CD4-positive, CD25-positive, alpha-beta regulatory T cell (primary cell): ENCODE measurements at regions not wholly inside any gene's neighbourhood (a gene's known extent, or its start where the extent isn't known, plus 50 kb on each side); places are given as distances from the start of the nearest gene placed in this dataset.
"Not testable (repeated sequence)": the region's sequence is repeated elsewhere in the genome, so short reads cannot be mapped to it uniquely, and the experiment has no call there.

Source experiments
- ATAC-seq, 2 donors: fragments of 150-1000 bp; cut with Tn5 transposase; one replicate each; pipeline ENCODE4 v1.10.0; 2021; ENCODE audit warnings: low read depth in 2 of 2, moderate number of reproducible peaks in 2 of 2, moderate library complexity in 1 of 2
- DNase-seq, 3 donors: peaks; one replicate each; pipeline versions ENCODE4 v3.0.0 to v3.0.0-alpha.2; 2012 to 2022; ENCODE audit warnings: mixed read lengths in 1 of 3
- H3K27ac ChIP-seq: one replicate; pipeline ENCODE4 v1.7.0; 2013; ENCODE audit warnings: mild to moderate bottlenecking, low read length; ENCODE audit not compliant: insufficient read depth, poor library complexity, severe bottlenecking
- H3K27me3 ChIP-seq: one replicate; pipeline ENCODE4 v1.7.0; 2013; ENCODE audit warnings: low read length; ENCODE audit not compliant: control insufficient read depth, insufficient read depth
- H3K36me3 ChIP-seq: one replicate; pipeline ENCODE4 v1.7.0; 2013; ENCODE audit warnings: mild to moderate bottlenecking, low read length, moderate library complexity; ENCODE audit not compliant: control insufficient read depth, insufficient read depth
- H3K4me1 ChIP-seq: 2 replicates; pipeline ENCODE4 v1.7.0; 2013; ENCODE audit warnings: mild to moderate bottlenecking, low read length; ENCODE audit not compliant: insufficient read depth, control insufficient read depth, poor library complexity, severe bottlenecking
- H3K4me3 ChIP-seq: one replicate; pipeline ENCODE4 v1.7.0; 2013; ENCODE audit warnings: low read depth, mild to moderate bottlenecking, low read length, moderate library complexity
- H3K9me3 ChIP-seq, 2 experiments: 1 replicate in 1 of 2; 2 replicates in 1 of 2; pipeline ENCODE4 v1.7.0; 2013; ENCODE audit warnings: low read length in 2 of 2, mild to moderate bottlenecking in 1 of 2, moderate library complexity in 1 of 2; ENCODE audit not compliant: control insufficient read depth in 2 of 2
- H3K27ac Mint-ChIP-seq, 3 donors: one replicate each; pipeline ENCODE4 v1.8.0; 2020 to 2022; ENCODE audit warnings: mild to moderate bottlenecking in 3 of 3, mixed read lengths in 3 of 3, moderate library complexity in 2 of 3
- H3K27me3 Mint-ChIP-seq: one replicate; pipeline ENCODE4 v1.8.0; 2022; ENCODE audit warnings: mild to moderate bottlenecking, mixed read lengths
- H3K36me3 Mint-ChIP-seq: one replicate; pipeline ENCODE4 v1.8.0; 2020; ENCODE audit warnings: mixed read lengths
- H3K4me1 Mint-ChIP-seq, 4 donors: one replicate each; pipeline ENCODE4 v1.8.0; 2020 to 2022; ENCODE audit warnings: mixed read lengths in 4 of 4, mild to moderate bottlenecking in 1 of 4
- H3K4me3 Mint-ChIP-seq, 4 donors: one replicate each; pipeline ENCODE4 v1.8.0; 2020 to 2022; ENCODE audit warnings: mild to moderate bottlenecking in 4 of 4, mixed read lengths in 4 of 4, moderate library complexity in 3 of 4
- H3K9me3 Mint-ChIP-seq, 7 donors: one replicate each; pipeline ENCODE4 v1.8.0; 2020 to 2022; ENCODE audit warnings: mixed read lengths in 7 of 7, mild to moderate bottlenecking in 3 of 7, moderate library complexity in 2 of 7

DNA sequence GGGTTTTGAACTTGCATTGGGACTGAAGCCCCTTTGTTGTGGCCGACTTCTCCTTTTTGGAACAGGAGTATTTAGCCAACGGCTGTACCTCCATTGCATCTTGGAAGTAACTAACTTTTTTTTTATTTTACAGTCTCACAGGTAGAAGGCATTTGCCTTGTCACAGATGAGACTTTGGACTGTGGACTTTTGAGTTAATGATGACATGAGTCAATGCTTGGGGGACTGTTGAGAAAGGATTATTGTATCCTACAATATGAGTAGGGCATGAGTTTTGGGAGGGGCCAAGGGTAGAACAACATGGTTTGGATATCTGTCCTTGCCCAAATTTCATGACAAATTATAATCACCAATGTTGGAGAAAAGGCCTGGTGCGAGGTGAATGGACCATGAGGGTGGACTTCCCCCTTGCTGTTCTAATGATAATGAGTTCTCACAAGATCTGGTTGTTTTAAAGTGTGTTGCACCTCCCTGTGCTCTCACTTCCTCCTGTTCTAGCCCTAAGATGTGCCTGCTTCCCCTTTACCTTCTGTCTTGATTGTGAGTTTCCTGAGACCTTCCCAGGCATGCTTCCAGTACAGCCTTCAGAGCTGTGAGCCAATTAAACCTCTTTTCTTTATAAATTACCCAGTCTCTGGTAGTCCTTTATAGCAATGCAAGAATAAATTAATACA is 1269.4 kb upstream of the CHAC2 start:
- H3K4me1 ChIP-seq, result no peaks in the 10 kb centered on the region

DNA sequence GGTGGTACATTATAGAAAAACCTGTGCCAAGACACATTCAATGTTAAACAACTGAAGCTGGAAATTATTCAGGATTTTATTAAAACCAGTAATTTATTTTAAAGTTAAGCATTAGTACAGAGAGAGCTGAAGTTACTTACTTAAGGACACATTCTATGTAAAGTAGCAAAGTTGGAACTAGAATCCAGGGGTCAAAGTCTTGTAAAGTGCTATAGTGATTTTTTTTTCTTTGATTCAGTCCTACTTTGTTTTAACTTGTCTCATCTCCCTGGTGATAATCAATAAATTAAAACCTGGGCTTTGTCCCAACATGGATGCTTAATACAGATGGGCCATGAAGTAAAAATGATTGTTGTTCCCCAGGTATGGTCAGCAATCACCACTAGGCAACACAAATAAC is 1271.8 kb upstream of the CHAC2 start:
- Histone ChIP-seq H3K27ac (no peak overlapping the region), H3K27me3 (no peaks in the 10 kb centered on the region), H3K36me3 (no peaks in the 10 kb centered on the region), H3K4me1 (no peaks in the 10 kb centered on the region), H3K9me3 (peaks cover 2 to 10% of the 10 kb centered on the region in 2 experiments), H3K4me3 (no peak overlapping the region)
- Mint-ChIP-seq H3K4me3 (no peak overlapping the region), H3K27ac (no peak overlapping the region), H3K27me3 (no peaks in the 10 kb centered on the region), H3K36me3 (no peaks in the 10 kb centered on the region), H3K9me3 (peaks cover 0 to 24% (median 5%) of the 10 kb centered on the region in 7 donors), H3K4me1 (no peaks in the 10 kb centered on the region)
- DNase-seq (no peak), ATAC-seq (no peak)

More for the DNA sequence above, 1269.4 kb upstream of the CHAC2 start:
- ATAC-seq (no peak), DNase-seq (no peak)
- peaks cover 0 to 2% of the 10 kb centered on the region in 2 experiments for H3K9me3 ChIP-seq
- Mint-ChIP-seq H3K27me3 (no peaks in the 10 kb centered on the region), H3K9me3 (peaks cover 0 to 14% (median 4%) of the 10 kb centered on the region in 7 donors), H3K27ac (no peak overlapping the region), H3K36me3 (no peaks in the 10 kb centered on the region), H3K4me3 (no peak overlapping the region), H3K4me1 (no peaks in the 10 kb centered on the region)
- H3K4me3 ChIP-seq, result no peak overlapping the region
- no peak overlapping the region for H3K27ac ChIP-seq
- H3K27me3 ChIP-seq, result no peaks in the 10 kb centered on the region
- no peaks in the 10 kb centered on the region for H3K36me3 ChIP-seq

DNA sequence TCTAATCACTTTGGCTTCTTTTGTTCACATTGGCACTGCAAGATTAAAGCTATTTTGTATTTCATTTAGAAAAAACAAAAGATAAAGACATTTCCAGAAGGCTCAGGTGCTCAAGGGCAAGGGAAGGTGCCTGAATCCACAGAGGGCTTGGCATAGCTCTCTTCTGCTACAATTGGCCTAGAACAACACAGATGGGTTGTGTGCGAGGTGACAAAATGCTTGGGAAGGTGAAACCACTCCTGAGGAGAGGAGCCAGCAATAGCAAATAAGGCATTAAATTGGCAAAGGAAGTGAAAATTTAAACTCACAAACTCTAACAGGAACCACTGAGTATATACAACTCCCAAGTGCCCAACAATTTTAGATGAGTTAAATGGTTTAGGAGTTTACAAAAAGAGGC is 1290.4 kb upstream of the CHAC2 start:
- H3K27ac Mint-ChIP-seq, result no peak overlapping the region

DNA sequence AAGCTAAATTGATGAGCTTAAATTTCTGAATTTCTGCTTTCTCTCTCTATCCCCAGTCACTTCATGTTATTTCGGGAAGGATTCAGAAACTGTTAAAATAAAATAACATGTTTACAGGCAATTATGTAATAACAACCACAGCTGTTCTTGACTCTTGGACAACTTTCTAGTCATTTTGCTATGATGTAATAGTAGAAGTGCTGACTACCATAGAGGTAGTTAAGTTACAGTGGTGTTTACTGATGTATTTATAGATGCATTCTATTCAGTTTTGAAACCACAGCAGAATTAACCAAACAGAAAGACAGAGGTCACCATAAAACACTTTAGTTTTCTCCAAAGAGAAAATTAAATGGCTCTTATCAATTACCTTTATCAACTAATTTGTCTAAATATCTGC is 1292.0 kb upstream of the CHAC2 start:
- H3K9me3 ChIP-seq, result peaks cover 0 to 1% of the 10 kb centered on the region in 2 experiments
- no peak for DNase-seq

More for the DNA sequence above, 1290.4 kb upstream of the CHAC2 start:
- H3K4me1 ChIP-seq, result no peaks in the 10 kb centered on the region
- Mint-ChIP-seq H3K9me3 (peaks cover 0 to 14% (median 3%) of the 10 kb centered on the region in 7 donors), H3K4me1 (no peaks in the 10 kb centered on the region), H3K36me3 (no peaks in the 10 kb centered on the region), H3K4me3 (no peak overlapping the region), H3K27me3 (no peaks in the 10 kb centered on the region)
- H3K27ac ChIP-seq, result no peak overlapping the region
- H3K4me3 ChIP-seq, result no peak overlapping the region
- ATAC-seq (no peak), DNase-seq (no peak)
- H3K9me3 ChIP-seq, result peaks cover 0 to 1% of the 10 kb centered on the region in 2 experiments
- H3K27me3 ChIP-seq, result no peaks in the 10 kb centered on the region
- H3K36me3 ChIP-seq, result no peaks in the 10 kb centered on the region

DNA sequence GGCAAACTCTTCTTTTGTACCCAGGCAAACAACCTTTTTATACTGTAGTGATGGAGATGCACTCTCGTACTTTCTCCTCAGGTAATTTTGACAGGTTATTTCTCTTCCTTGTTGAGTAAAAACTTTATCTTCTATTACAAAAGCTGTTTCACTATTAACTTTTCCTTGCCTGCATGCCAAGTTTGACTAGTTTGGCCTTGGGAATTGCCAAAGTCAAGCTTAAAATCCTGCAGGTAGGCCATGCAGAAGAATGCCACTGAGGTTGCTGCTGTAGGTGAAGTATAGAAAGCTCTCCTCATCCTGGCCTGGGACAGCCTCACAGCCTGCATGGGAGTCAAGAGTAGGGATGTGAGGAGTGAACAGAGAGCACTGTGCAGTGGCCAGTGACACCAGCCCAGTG is 1293.5 kb upstream of the CHAC2 start:
- Histone ChIP-seq H3K4me1 (no peaks in the 10 kb centered on the region), H3K27ac (no peak overlapping the region), H3K4me3 (no peak overlapping the region), H3K36me3 (no peaks in the 10 kb centered on the region), H3K27me3 (no peaks in the 10 kb centered on the region), H3K9me3 (peaks cover 0 to 1% of the 10 kb centered on the region in 2 experiments)
- Mint-ChIP-seq H3K27me3 (no peaks in the 10 kb centered on the region), H3K27ac (no peak overlapping the region), H3K4me3 (no peak overlapping the region), H3K9me3 (peaks cover 0 to 10% (median 3%) of the 10 kb centered on the region in 7 donors), H3K36me3 (no peaks in the 10 kb centered on the region), H3K4me1 (no peaks in the 10 kb centered on the region)
- DNase-seq, result no peak
- no peak for ATAC-seq

More for the DNA sequence above, 1292.0 kb upstream of the CHAC2 start:
- Mint-ChIP-seq H3K27me3 (no peaks in the 10 kb centered on the region), H3K9me3 (peaks cover 0 to 14% (median 5%) of the 10 kb centered on the region in 7 donors), H3K36me3 (no peaks in the 10 kb centered on the region), H3K4me3 (no peak overlapping the region), H3K4me1 (no peaks in the 10 kb centered on the region), H3K27ac (no peak overlapping the region)
- no peak overlapping the region for H3K4me3 ChIP-seq
- ATAC-seq, result no peak
- no peaks in the 10 kb centered on the region for H3K4me1 ChIP-seq
- no peaks in the 10 kb centered on the region for H3K27me3 ChIP-seq
- H3K27ac ChIP-seq, result no peak overlapping the region
- H3K36me3 ChIP-seq, result no peaks in the 10 kb centered on the region

DNA sequence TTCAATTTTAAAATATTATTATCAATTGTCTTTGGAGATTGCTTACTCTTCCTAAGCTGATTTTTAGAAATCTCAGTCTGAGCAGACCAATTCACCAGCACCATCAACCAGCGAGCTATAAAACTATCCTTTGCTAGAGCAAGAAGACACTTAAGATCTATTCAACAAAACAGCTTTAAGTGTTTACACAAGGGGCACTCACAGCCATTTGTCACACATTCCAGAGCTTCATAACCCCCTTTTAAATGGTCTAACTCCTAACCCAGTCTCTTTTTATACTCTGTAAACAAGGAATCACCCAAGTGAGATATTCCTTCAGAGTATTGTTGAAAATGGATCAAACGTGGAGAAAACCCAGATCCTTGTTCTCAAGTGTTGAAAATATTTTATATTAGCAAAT is 1294.1 kb upstream of the CHAC2 start:
- Histone ChIP-seq H3K27ac (no peak overlapping the region), H3K27me3 (no peaks in the 10 kb centered on the region), H3K36me3 (no peaks in the 10 kb centered on the region), H3K4me1 (no peaks in the 10 kb centered on the region), H3K9me3 (no peaks in the 10 kb centered on the region), H3K4me3 (no peak overlapping the region)
- peaks cover 0 to 7% (median 2%) of the 10 kb centered on the region in 7 donors for H3K9me3 Mint-ChIP-seq
- no peaks in the 10 kb centered on the region for H3K36me3 Mint-ChIP-seq
- no peak overlapping the region for H3K27ac Mint-ChIP-seq
- H3K4me1 Mint-ChIP-seq, result no peaks in the 10 kb centered on the region
- no peaks in the 10 kb centered on the region for H3K27me3 Mint-ChIP-seq
- DNase-seq (no peak), ATAC-seq (no peak)
- H3K4me3 Mint-ChIP-seq, result no peak overlapping the region

DNA sequence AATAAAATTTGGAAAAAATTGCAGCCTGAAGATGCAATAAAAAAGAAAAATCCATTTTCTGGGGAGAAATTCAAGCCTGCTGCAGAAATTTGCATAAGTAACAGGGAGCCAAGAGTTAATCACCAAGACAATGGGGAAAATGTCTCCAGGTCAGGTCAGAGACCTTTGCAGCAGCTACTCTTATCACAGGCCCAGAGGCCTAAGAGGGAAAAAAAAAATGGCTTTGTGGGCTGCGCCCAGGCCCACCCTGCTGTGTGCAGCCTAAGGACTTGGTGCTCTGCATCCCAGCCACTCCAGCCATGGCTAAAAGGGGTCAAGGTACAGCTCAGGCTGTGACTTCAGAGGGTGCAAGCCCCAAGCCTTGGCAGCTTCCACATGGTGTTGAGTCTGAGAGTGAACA is 1297.1 kb upstream of the CHAC2 start:
- not testable (repeated sequence) for H3K4me1 ChIP-seq, H3K9me3 Mint-ChIP-seq, ATAC-seq, H3K36me3 ChIP-seq, H3K36me3 Mint-ChIP-seq, H3K4me3 ChIP-seq, H3K27ac ChIP-seq, H3K27me3 ChIP-seq, DNase-seq, H3K4me3 Mint-ChIP-seq, H3K27ac Mint-ChIP-seq, H3K27me3 Mint-ChIP-seq, H3K4me1 Mint-ChIP-seq, H3K9me3 ChIP-seq

DNA sequence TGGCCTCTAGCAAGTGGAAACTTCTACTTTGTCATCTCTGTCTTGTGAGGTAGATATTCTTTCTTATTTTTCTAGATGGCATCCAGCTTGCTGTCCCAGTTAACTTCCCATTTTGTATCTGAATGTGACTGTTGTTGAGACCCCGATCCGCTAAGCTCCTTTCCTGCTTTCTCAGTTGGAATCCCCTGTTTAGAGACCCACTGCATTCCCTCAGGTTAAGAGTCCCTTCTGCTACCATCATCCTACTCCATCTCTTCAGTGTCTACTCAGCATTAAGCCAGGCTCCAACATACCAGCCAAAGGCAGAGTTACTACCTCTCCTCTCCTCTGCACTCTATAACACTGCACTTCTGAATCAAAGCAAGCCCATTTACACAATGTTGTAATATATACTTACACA is 1300.4 kb upstream of the CHAC2 start:
- H3K27ac Mint-ChIP-seq, result no peak overlapping the region
- no peak overlapping the region for H3K4me3 ChIP-seq
- H3K9me3 Mint-ChIP-seq, result peaks cover 0 to 7% (median 4%) of the 10 kb centered on the region in 7 donors
- no peak for DNase-seq
- H3K36me3 ChIP-seq, result no peaks in the 10 kb centered on the region
- H3K27me3 ChIP-seq, result no peaks in the 10 kb centered on the region
- ATAC-seq, result no peak
- no peaks in the 10 kb centered on the region for H3K4me1 ChIP-seq
- H3K27me3 Mint-ChIP-seq, result no peaks in the 10 kb centered on the region
- no peaks in the 10 kb centered on the region for H3K4me1 Mint-ChIP-seq
- no peak overlapping the region for H3K4me3 Mint-ChIP-seq
- H3K36me3 Mint-ChIP-seq, result no peaks in the 10 kb centered on the region
- H3K27ac ChIP-seq, result no peak overlapping the region
- no peaks in the 10 kb centered on the region for H3K9me3 ChIP-seq
